ENCODE measurements at regions not wholly inside any gene's neighbourhood (a gene's known extent, or its start where the extent isn't known, plus 50 kb on each side); places are given as distances from the start of the nearest gene placed in this dataset.

DNA sequence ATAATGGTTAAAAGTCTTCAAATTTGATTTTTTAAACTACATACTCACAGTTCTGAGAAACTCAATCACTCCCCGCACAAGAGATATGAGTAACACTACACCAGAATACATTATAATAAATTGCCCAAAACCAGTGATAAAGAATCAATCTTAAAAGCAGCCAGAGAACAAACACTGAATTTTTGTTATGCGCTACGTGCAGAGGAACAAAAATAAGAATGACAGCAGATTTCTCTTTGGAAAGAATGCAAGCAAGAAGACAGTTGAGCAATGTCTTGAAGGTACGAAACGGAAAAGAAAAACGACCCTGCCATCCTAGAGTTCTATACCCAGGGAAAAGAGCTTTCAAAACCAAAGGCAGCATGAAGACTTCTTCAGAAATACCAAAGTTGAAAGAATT is 216.7 kb downstream of the TTLL2 start:
- TF ChIP-seq, protein P1, sequence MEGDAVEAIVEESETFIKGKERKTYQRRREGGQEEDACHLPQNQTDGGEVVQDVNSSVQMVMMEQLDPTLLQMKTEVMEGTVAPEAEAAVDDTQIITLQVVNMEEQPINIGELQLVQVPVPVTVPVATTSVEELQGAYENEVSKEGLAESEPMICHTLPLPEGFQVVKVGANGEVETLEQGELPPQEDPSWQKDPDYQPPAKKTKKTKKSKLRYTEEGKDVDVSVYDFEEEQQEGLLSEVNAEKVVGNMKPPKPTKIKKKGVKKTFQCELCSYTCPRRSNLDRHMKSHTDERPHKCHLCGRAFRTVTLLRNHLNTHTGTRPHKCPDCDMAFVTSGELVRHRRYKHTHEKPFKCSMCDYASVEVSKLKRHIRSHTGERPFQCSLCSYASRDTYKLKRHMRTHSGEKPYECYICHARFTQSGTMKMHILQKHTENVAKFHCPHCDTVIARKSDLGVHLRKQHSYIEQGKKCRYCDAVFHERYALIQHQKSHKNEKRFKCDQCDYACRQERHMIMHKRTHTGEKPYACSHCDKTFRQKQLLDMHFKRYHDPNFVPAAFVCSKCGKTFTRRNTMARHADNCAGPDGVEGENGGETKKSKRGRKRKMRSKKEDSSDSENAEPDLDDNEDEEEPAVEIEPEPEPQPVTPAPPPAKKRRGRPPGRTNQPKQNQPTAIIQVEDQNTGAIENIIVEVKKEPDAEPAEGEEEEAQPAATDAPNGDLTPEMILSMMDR (IDR thresholded peaks at IDR 0.05), result no peak
- no peak for TF ChIP-seq ZFX (IDR thresholded peaks at IDR 0.05; ENCODE audit: borderline replicate concordance)
